Umbilical cord (tissue), 1 donor: ENCODE measurements at regions not wholly inside any gene's neighbourhood (a gene's known extent, or its start where the extent isn't known, plus 50 kb on each side); places are given as distances from the start of the nearest gene placed in this dataset.

Source experiments
- DNase-seq: peaks from one replicate; pipeline ENCODE4 v3.0.0-alpha.2; 2015; ENCODE audit warnings: low spot score

- DNase-seq, result no peak
Observed at GRCh38 chr2:119049968-119050704, 108.1 kb downstream of the MARCO start.
